ENCODE measurements at regions not wholly inside any gene's neighbourhood (a gene's known extent, or its start where the extent isn't known, plus 50 kb on each side); places are given as distances from the start of the nearest gene placed in this dataset.

- TF ChIP-seq CTCF (IDR thresholded peaks at IDR 0.05 in 2 of 3, conservative IDR thresholded peaks at IDR 0.05 in 1 of 3; ENCODE audit: borderline replicate concordance in 1 of 3, insufficient read depth in 1 of 3, low read depth in 2 of 3, low read length in 2 of 3) (no peak), POLR2AphosphoS5 (IDR thresholded peaks at IDR 0.05; ENCODE audit: low read depth, low read length) (no peak), EZH2phosphoT487 (IDR thresholded peaks at IDR 0.05; ENCODE audit: borderline replicate concordance) (no peak), EGR1 (IDR thresholded peaks at IDR 0.05; ENCODE audit: low read depth) (no peak), RAD21 (IDR thresholded peaks at IDR 0.05; ENCODE audit: low read depth) (no peak), CEBPB (IDR thresholded peaks at IDR 0.05; ENCODE audit: low read depth) (no peak), SRF (IDR thresholded peaks at IDR 0.05; ENCODE audit: low read depth) (no peak), POLR2A (IDR thresholded peaks at IDR 0.05; ENCODE audit: borderline replicate concordance, extremely low read depth, insufficient read depth, insufficient read length) (no peak), SIN3A (IDR thresholded peaks at IDR 0.05; ENCODE audit: low read depth) (no peak)
These were observed 84.4 kb upstream of the SLC5A12 start for GRCh38 chr11:26806219-26806618.

Measured in HCT116 (cell line).